Gastroesophageal sphincter (tissue), 4 donors: ENCODE measurements at regions not wholly inside any gene's neighbourhood (a gene's known extent, or its start where the extent isn't known, plus 50 kb on each side); places are given as distances from the start of the nearest gene placed in this dataset.

ENCODE experiments used
- ATAC-seq: fragments of 150-250 bp; one replicate; pipeline ENCODE4 v1.9.1; 2016; ENCODE audit warnings: mild to moderate bottlenecking, moderate library complexity
- H3K27ac ChIP-seq, 4 donors: fragments of 200-600 bp; sonication (generic) in 3 of 4; 1 replicate in 3 of 4; 2 replicates in 1 of 4; pipeline ENCODE4 v1.5.1; 2016 to 2019
- H3K27me3 ChIP-seq: fragments of 200-600 bp; sonication (generic); one replicate; pipeline ENCODE4 v1.5.1; 2019
- H3K36me3 ChIP-seq, 2 donors: fragments of 200-600 bp; sonication (generic); one replicate each; pipeline ENCODE4 v1.5.1; 2019; ENCODE audit warnings: control low read depth in 1 of 2
- H3K4me1 ChIP-seq, 3 donors: fragments of 200-600 bp; sonication (generic); 1 replicate in 2 of 3; 2 replicates in 1 of 3; pipeline ENCODE4 v1.5.1; 2016 to 2019; ENCODE audit warnings: control low read depth in 2 of 3
- H3K4me3 ChIP-seq, 2 donors: fragments of 200-600 bp; sonication (generic); one replicate each; pipeline ENCODE4 v1.5.1; 2019; ENCODE audit warnings: mild to moderate bottlenecking in 1 of 2, moderate library complexity in 1 of 2
- H3K9me3 ChIP-seq, 3 donors: fragments of 200-600 bp; sonication (generic); one replicate each; pipeline ENCODE4 v1.5.1; 2017 to 2019; ENCODE audit warnings: control low read depth in 2 of 3
- EP300 ChIP-seq: sonication (generic); formaldehyde crosslinking; IDR thresholded peaks from one replicate; pipeline ENCODE4 v1.6.1; 2017; ENCODE audit warnings: antibody characterized with exemption, mild to moderate bottlenecking
- POLR2A ChIP-seq, 2 donors: fragments of 450-650 bp; IDR thresholded peaks; one replicate each; pipeline ENCODE4 v1.6.1; 2017; ENCODE audit warnings: antibody characterized with exemption in 2 of 2, mild to moderate bottlenecking in 2 of 2, moderate library complexity in 1 of 2
- POLR2AphosphoS5 ChIP-seq: sonication (generic); formaldehyde crosslinking; IDR thresholded peaks from one replicate; pipeline ENCODE4 v1.6.1; 2017; ENCODE audit warnings: antibody characterized with exemption
- WGBS, 2 donors: methylation state at CpG; one replicate each; pipeline ENCODE4 v1.1.5; 2018; ENCODE audit warnings: low coverage in 1 of 2; 5-methylcytosine and 5-hydroxymethylcytosine counted together
- TF ChIP-seq, protein P1 (sequence below), 4 experiments: fragments of 200-600 bp in 2 of 4; fragments of 450-650 bp in 2 of 4; sonication (generic) in 1 of 4; IDR thresholded peaks; one replicate each; pipeline ENCODE4 v1.5.1; 2017 to 2019; ENCODE audit warnings: antibody characterized with exemption in 4 of 4, mild to moderate bottlenecking in 2 of 4, moderate library complexity in 2 of 4

DNA sequence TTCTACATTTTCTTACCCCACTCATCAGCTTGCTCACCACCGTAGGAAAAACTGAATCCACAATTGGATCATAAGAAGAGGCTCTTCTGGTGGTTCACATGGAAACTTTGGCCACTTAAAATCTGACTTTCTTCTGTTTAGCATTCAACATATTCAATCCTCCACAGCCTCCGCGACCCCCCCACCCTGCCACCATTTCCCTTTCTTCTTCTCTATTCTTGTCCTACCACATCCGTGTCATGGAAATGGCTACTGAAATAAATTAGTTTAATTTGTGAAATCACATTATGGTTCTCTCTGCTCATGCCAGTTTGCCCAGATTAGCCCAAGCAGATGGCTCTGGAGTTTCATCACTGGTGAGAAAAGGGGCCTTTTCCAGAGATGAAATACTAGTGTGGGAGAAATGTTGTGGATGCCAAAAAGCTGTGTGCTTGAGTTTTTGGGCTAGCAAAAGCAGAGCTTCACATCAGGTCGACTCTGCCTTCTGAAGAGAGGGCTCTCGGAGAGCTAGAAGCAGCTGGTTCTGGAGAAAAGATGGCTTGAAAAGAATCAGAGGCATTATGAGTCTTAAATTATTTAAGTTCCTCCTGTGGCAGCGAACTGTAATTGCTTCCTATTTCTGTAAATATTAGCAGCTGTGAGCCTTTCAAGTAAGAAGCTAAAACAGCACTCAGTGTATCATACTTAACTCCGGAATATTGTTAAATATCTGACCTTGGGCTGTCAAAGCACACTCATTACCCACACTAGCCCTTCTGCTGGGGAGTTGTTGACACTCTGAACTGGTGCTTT, 107.1 kb downstream of the MAT2B start:
- ATAC-seq, result no peak
- Histone ChIP-seq H3K4me3 (no peak overlapping the region), H3K27me3 (peaks cover 5% of the 10 kb centered on the region), H3K36me3 (no peaks in the 10 kb centered on the region), H3K27ac (no peak overlapping the region), H3K4me1 (no peaks in the 10 kb centered on the region), H3K9me3 (no peaks in the 10 kb centered on the region)
- TF ChIP-seq POLR2A (IDR thresholded peaks at IDR 0.05) (no peak), POLR2AphosphoS5 (no peak)
- TF ChIP-seq, protein P1, sequence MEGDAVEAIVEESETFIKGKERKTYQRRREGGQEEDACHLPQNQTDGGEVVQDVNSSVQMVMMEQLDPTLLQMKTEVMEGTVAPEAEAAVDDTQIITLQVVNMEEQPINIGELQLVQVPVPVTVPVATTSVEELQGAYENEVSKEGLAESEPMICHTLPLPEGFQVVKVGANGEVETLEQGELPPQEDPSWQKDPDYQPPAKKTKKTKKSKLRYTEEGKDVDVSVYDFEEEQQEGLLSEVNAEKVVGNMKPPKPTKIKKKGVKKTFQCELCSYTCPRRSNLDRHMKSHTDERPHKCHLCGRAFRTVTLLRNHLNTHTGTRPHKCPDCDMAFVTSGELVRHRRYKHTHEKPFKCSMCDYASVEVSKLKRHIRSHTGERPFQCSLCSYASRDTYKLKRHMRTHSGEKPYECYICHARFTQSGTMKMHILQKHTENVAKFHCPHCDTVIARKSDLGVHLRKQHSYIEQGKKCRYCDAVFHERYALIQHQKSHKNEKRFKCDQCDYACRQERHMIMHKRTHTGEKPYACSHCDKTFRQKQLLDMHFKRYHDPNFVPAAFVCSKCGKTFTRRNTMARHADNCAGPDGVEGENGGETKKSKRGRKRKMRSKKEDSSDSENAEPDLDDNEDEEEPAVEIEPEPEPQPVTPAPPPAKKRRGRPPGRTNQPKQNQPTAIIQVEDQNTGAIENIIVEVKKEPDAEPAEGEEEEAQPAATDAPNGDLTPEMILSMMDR (IDR thresholded peaks at IDR 0.05), result no peak
- WGBS, 2 donors, result 46 to 50% methylated on average over 6 to 8 of the region's 8 CpGs

DNA sequence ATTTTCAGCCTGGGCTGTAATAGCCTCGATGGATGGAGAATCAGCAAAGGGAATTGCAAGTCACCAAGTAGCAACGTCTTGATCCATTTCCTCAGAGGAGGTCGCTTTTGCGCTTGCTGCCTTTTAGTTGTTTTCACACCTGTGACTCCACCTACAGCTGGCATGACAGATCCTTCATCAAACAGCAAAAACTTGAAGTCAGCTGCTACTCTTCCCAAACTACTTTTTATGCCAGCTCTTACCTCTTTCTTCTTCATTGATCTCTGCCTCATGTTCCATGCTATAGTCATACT, 107.7 kb downstream of the MAT2B start:
- H3K4me3 ChIP-seq, result no peak overlapping the region
- H3K36me3 ChIP-seq, result no peaks in the 10 kb centered on the region
- no peaks in the 10 kb centered on the region for H3K9me3 ChIP-seq
- H3K4me1 ChIP-seq, result no peaks in the 10 kb centered on the region
- H3K27ac ChIP-seq, result no peak overlapping the region
- peaks cover 2% of the 10 kb centered on the region for H3K27me3 ChIP-seq
- 40 to 53% methylated on average over 1 to 4 of the region's 4 CpGs for WGBS, 2 donors
- no peak for ATAC-seq
- TF ChIP-seq, protein P1 (IDR thresholded peaks at IDR 0.05), result no peak
- no peak for TF ChIP-seq EP300
- TF ChIP-seq POLR2AphosphoS5, result no peak
- TF ChIP-seq POLR2A (IDR thresholded peaks at IDR 0.05), result no peak

DNA sequence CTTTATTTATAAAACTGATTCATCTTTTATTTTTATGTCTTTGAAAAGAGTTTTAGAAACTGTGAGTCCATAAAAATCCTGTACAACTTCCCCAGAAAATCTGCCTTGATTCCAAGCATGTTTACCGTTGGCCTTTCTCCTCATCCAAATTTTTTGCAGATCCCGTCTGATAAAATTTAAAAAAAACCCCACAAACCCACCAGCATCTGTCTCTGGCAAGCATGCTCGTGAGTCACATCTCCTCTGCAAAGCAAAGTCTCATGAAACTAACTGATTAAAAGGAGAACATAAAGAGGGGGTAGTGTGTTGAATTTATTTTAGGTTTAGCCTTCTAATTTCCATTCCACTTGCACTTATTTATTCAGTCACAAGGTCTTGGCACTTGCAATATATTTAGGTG, 109.4 kb downstream of the MAT2B start:
- Histone ChIP-seq H3K36me3 (no peaks in the 10 kb centered on the region), H3K27ac (no peak overlapping the region), H3K4me3 (no peak overlapping the region), H3K4me1 (no peaks in the 10 kb centered on the region), H3K27me3 (no peaks in the 10 kb centered on the region), H3K9me3 (no peaks in the 10 kb centered on the region)
- TF ChIP-seq POLR2AphosphoS5 (no peak), EP300 (no peak), POLR2A (IDR thresholded peaks at IDR 0.05) (no peak)
- TF ChIP-seq, protein P1 (IDR thresholded peaks at IDR 0.05), result no peak
- WGBS, 2 donors, result 41 to 42% methylated on average over 3 of the region's 3 CpGs
- ATAC-seq, result no peak

DNA sequence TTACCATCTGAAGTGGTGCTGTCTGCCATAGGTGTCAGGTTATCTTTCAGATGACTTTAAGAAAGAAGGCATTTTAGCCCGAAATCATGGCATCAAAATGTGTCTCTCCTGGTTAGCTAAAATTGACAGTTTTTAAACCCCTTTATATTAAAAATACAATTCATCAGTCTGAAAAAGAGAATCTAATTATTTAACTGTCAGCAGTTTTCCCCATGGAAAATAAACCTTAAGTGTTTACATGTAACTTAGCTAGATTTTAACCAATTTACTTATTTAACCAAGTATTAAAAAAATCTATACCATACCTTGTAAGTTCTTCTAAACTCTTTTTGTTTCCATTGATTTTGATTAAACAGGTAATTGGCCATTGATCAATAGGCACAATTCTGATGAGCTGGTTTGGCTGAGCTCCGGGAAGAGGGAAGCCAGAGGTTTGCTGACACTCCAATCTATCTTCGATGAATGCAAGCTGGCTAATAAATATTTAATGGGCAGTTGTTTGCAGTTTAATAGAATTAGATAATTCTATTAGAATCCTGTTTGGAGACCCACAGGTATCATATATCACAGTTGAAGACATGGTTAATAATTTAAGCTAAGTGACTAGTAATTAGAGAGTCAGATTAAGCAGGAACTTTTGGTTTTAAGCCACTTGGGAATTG, 114.0 kb downstream of the MAT2B start:
- WGBS, 2 donors, result 60 to 79% methylated on average over 3 of the region's 3 CpGs
- H3K27me3 ChIP-seq, result no peaks in the 10 kb centered on the region
- TF ChIP-seq, protein P1 (IDR thresholded peaks at IDR 0.05), result no peak
- TF ChIP-seq EP300, result no peak
- no peak for TF ChIP-seq POLR2A (IDR thresholded peaks at IDR 0.05)
- TF ChIP-seq POLR2AphosphoS5, result no peak
- no peaks in the 10 kb centered on the region for H3K9me3 ChIP-seq
- H3K4me1 ChIP-seq, result no peaks in the 10 kb centered on the region
- H3K36me3 ChIP-seq, result no peaks in the 10 kb centered on the region
- no peak for ATAC-seq
- no peak overlapping the region for H3K4me3 ChIP-seq
- H3K27ac ChIP-seq, result no peak overlapping the region

DNA sequence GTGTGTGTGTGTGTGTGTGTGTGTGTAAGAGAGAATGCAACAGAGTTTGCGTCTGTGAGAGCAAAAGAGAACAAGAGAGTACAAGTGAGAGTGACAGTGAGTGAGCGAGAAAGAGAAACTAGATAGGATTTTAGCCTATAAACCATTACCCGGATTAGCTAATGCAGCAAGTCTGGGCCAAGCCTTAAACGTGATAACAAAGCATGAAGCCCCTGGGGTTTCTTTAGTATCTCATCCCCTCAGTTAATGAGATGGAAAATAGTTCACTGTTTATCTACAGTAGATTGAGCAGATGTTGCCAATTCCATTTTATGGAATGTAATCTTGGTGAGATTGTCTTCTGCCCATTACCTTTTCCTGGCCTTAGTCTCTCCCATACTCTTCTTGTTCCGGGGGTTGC, 114.5 kb downstream of the MAT2B start:
- ATAC-seq, result no peak
- Histone ChIP-seq H3K4me1 (no peaks in the 10 kb centered on the region), H3K9me3 (no peaks in the 10 kb centered on the region), H3K4me3 (no peak overlapping the region), H3K36me3 (no peaks in the 10 kb centered on the region), H3K27me3 (no peaks in the 10 kb centered on the region), H3K27ac (no peak overlapping the region)
- TF ChIP-seq POLR2A (IDR thresholded peaks at IDR 0.05) (no peak), EP300 (no peak)
- 49 to 67% methylated on average over 3 to 5 of the region's 5 CpGs for WGBS, 2 donors
